Right lobe of liver (tissue), 4 donors: ENCODE measurements at regions not wholly inside any gene's neighbourhood (a gene's known extent, or its start where the extent isn't known, plus 50 kb on each side); places are given as distances from the start of the nearest gene placed in this dataset.

Experiments used
- POLR2A ChIP-seq: fragments of 450-650 bp; IDR thresholded peaks from one replicate; pipeline ENCODE4 v1.6.1; 2017; ENCODE audit warnings: antibody characterized with exemption, mild to moderate bottlenecking
- TF ChIP-seq, protein P1 (sequence below), 4 donors: fragments of 200-600 bp in 3 of 4; fragments of 450-650 bp in 1 of 4; IDR thresholded peaks; one replicate each; pipeline versions ENCODE4 v1.5.1 to v1.8.0; 2016 to 2022; ENCODE audit warnings: antibody characterized with exemption in 4 of 4, mild to moderate bottlenecking in 2 of 4
- donor health status: DM: no; HTN: no; CAD: no.
- donor health status: DM: no; HTN: no; CAD: no.
- donor health status: DM: no; HTN: yes; CAD: no.

- TF ChIP-seq, protein P1, sequence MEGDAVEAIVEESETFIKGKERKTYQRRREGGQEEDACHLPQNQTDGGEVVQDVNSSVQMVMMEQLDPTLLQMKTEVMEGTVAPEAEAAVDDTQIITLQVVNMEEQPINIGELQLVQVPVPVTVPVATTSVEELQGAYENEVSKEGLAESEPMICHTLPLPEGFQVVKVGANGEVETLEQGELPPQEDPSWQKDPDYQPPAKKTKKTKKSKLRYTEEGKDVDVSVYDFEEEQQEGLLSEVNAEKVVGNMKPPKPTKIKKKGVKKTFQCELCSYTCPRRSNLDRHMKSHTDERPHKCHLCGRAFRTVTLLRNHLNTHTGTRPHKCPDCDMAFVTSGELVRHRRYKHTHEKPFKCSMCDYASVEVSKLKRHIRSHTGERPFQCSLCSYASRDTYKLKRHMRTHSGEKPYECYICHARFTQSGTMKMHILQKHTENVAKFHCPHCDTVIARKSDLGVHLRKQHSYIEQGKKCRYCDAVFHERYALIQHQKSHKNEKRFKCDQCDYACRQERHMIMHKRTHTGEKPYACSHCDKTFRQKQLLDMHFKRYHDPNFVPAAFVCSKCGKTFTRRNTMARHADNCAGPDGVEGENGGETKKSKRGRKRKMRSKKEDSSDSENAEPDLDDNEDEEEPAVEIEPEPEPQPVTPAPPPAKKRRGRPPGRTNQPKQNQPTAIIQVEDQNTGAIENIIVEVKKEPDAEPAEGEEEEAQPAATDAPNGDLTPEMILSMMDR (IDR thresholded peaks at IDR 0.05): no peak
- no peak for TF ChIP-seq POLR2A
Observed at GRCh38 chr15:95930659-95931375, 399.7 kb upstream of the NR2F2 start.
